Retinal pigment epithelial cell (primary cell): ENCODE measurements at regions not wholly inside any gene's neighbourhood (a gene's known extent, or its start where the extent isn't known, plus 50 kb on each side); places are given as distances from the start of the nearest gene placed in this dataset.

Experiments used
- DNase-seq: peaks from one replicate; pipeline ENCODE4 v3.0.0-alpha.2; 2010; ENCODE audit warnings: low read depth
- H3K4me3 ChIP-seq: 2 replicates; pipeline ENCODE4 v1.5.1; 2011; ENCODE audit warnings: mild to moderate bottlenecking, low read length, control low read depth, moderate library complexity
- TF ChIP-seq, protein P1 (sequence below): conservative IDR thresholded peaks from 2 replicates; pipeline ENCODE4 v1.5.1; 2011; ENCODE audit warnings: low read depth, low read length, control low read depth, inconsistent platforms

DNA sequence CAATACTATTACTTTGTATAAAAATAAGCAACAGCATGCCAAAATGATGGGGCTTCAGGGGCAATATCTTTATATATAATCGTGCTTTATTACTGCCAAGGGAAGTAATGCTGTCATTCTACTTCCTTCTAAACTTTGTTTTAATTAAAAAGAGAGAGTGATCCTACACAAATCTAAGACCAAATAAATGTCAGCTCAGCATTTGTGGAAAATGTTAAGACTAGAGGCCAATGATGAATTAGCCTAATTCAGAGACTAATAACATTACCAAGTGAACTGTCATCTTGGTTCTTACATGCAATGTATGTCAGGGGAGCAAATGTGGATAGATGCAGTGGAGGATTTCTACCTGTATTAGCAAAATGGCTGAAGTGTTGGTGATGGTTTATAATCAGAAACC is 166.4 kb upstream of the PTCHD1 start:
- TF ChIP-seq, protein P1, sequence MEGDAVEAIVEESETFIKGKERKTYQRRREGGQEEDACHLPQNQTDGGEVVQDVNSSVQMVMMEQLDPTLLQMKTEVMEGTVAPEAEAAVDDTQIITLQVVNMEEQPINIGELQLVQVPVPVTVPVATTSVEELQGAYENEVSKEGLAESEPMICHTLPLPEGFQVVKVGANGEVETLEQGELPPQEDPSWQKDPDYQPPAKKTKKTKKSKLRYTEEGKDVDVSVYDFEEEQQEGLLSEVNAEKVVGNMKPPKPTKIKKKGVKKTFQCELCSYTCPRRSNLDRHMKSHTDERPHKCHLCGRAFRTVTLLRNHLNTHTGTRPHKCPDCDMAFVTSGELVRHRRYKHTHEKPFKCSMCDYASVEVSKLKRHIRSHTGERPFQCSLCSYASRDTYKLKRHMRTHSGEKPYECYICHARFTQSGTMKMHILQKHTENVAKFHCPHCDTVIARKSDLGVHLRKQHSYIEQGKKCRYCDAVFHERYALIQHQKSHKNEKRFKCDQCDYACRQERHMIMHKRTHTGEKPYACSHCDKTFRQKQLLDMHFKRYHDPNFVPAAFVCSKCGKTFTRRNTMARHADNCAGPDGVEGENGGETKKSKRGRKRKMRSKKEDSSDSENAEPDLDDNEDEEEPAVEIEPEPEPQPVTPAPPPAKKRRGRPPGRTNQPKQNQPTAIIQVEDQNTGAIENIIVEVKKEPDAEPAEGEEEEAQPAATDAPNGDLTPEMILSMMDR = no peak
- no peak for DNase-seq
- no peak overlapping the region for H3K4me3 ChIP-seq

DNA sequence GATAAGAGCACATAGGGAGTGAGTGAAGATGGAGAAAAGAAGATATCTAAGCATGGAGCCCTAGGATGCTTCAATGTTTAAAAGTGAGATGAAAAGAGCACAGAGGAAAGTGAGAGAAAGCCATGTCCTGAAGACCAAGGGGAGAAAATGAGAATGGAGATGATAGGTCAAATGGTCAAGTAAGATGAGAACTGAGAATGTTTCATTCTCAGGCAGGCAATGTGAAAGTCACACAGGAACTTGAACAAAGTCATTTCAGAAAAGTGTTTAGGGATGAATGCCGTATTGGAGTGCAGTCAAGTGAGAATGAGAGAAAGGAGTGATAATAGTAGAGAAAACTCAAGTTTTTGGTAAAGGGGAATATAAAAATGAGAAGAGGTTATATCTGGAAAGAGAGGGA is 148.7 kb upstream of the PTCHD1 start:
- no peak for DNase-seq
- H3K4me3 ChIP-seq = no peak overlapping the region
- TF ChIP-seq, protein P1 = no peak

DNA sequence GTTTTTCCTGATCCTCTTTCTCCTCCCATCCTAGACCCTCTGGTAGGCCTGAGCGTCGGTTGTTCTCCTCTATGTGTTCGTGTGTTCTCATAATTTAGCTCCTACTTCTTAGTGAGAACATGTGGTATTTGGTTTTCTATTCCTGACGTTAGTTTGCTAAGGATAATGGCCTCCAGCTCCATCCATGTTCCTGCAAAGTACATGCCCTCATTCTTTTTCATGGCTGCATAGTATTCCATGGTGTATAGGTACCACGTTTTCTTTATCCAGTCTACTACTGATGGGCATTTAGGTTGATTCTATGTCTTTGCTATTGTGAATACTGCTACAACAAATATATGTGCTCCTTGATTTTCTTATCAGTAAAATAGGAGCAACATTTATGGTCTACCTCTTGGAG is 146.8 kb upstream of the PTCHD1 start:
- TF ChIP-seq, protein P1 = no peak
- no peak for DNase-seq
- no peak overlapping the region for H3K4me3 ChIP-seq

DNA sequence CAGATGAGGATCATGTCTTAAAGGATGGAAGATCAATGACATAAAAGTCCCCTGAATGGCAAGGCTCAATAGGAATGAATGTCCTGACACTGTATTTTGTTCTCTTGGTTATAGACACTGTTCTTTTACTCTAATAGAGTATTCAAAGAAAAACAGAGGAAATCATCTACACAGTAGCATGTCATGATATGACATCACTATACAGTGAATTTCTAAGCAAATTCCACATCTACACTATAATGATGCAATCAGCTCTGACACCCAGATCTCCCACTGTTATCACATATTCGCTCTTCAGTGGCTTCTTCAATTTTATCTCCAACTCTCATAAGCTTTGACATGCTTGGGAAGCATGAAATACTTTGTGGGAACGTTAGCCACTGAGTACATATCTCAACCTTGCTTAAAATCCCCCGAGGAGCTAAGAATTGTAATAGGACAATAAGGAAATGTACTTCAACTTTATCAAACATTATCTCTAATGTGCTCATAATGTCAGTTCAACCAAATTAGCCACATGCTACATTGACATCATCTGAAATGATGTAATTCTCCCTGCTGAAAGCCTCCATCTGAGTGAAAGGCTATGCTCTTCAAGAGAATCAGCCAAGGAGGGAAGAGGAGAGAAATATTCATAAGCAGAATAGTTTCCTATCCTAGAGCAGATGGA is 139.6 kb upstream of the PTCHD1 start:
- H3K4me3 ChIP-seq = no peak overlapping the region
- DNase-seq = no peak
- TF ChIP-seq, protein P1 = no peak

DNA sequence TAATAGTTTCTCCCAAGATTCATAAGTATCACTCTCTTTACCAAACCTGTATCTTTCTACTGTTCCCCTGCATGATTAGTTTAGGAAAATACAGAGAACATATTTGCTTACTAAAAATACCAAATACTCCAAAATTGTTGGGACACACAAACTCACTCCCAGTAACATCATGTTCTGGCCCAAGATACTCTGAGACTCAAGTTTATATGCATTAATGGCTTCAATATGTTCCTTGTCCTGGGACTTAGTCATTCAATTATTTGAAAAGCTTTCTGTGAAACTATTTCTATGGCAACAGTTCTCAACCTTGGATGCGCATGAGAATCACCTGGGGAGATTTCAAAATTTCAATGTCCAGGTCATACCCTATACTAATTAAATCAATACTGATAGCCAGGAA is 138.9 kb upstream of the PTCHD1 start:
- H3K4me3 ChIP-seq = no peak overlapping the region
- no peak for DNase-seq
- TF ChIP-seq, protein P1 = no peak

DNA sequence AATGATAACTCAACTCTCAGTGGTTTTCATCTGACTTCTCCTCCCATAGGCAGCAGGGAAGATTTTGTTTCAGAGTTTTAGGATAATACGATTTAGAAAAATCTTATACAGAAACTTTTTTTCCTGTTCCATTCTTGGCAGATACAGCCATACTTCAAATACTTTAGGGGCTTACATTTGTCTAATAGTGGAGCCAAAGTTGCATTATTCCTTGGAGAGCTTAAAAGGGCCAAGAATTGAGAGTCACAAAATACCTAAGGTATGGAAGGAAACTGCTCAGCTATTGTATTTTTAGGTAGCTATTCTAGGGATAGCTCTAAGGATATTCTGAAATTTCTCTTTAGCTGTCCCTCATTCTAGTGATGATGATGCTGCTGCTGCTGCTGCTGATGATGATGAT is 132.9 kb upstream of the PTCHD1 start:
- H3K4me3 ChIP-seq = no peak overlapping the region
- DNase-seq = peak; percentile 15
- TF ChIP-seq, protein P1 = no peak

DNA sequence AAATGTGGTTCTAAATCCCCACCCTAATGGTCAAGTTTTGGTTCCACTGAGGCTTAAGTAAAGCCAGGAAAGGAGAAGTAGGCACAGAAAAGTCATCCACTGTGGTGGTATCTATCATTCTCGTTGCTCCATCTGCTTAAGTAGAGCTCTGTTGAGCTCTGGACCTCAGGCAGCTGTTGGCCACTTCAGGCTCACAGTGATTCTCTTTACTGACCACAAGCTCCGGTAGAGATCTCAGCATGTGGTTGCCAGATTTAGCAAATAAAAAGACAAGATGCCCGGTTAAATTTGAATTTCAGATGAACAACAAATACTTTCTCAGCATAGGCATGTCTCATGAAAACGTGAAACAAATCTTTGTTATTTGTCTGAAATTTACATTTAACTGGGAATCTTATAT is 132.3 kb upstream of the PTCHD1 start:
- DNase-seq = no peak
- no peak overlapping the region for H3K4me3 ChIP-seq
- TF ChIP-seq, protein P1 = no peak
